ENCODE measurements at regions not wholly inside any gene's neighbourhood (a gene's known extent, or its start where the extent isn't known, plus 50 kb on each side); places are given as distances from the start of the nearest gene placed in this dataset.

- 8% methylated on average over 4 of the region's 4 CpGs for WGBS (ENCODE audit: insufficient coverage, low coverage, missing lambda C conversion rate)
Observed at GRCh38 chr15:96440978-96441377, 110.5 kb downstream of the NR2F2 start.

More at GRCh38 chr15:96440978-96441377, 110.5 kb downstream of the NR2F2 start:
- DNase-seq (ENCODE audit: extremely low read depth in 1 of 4, low spot score in 3 of 4) (peak in 1 of 4 experiments; percentile 13), ATAC-seq (peak; percentile 72), FAIRE-seq (no peak)
- H3K27me3 ChIP-seq (ENCODE audit: control insufficient read depth in 2 of 2, insufficient read depth in 2 of 2, low read length in 2 of 2), result peaks cover 25 to 32% of the 10 kb centered on the region in 2 experiments
- ChIA-PET CTCF (ENCODE audit: low intra/inter-chr PET ratio) (no interaction called here), POLR2A (interaction anchor here (0.7 to 1.0 kb wide), 2 partner anchors 19 to 40 kb away, joined by 3 read pairs; no protein-coding TSS in a partner anchor)
- in situ Hi-C loops (cut with MboI), result no loop called here
- no peaks in the 10 kb centered on the region for H3K79me2 ChIP-seq (ENCODE audit: control insufficient read depth, insufficient read depth, low read length)
- no peak overlapping the region for H3K27ac ChIP-seq (ENCODE audit: extremely low read depth, low read depth, low read length)
- no peak overlapping the region for H3K4me3 ChIP-seq
- no peaks in the 10 kb centered on the region for H3K36me3 ChIP-seq (ENCODE audit: control insufficient read depth, insufficient read depth, low read length)
- no peaks in the 10 kb centered on the region for H3K9me1 ChIP-seq (ENCODE audit: control insufficient read depth, insufficient read depth, low read length)
- H3K9me3 ChIP-seq (replicated peaks; ENCODE audit: control insufficient read depth, insufficient read depth, low read depth, low read length), result no peaks in the 10 kb centered on the region
- H3K4me2 ChIP-seq (ENCODE audit: insufficient read depth, low read length), result 0 out of 2 replicates have a peak overlapping the region, but pooled peaks have one; percentile 4
- intact Hi-C loops (cut with micrococcal nuclease), result no loop called here
- H3K4me1 ChIP-seq (replicated peaks in 1 of 2; ENCODE audit: control insufficient read depth in 2 of 2, insufficient read depth in 2 of 2, low read length in 2 of 2), result 0 out of 5 replicates have a peak, but pooled peaks cover 0 to 2% of the 10 kb centered on the region in 2 experiments
- no peaks in the 10 kb centered on the region for H4K20me1 ChIP-seq (replicated peaks; ENCODE audit: control insufficient read depth, insufficient read depth, low read length)
- BruUV-seq (replicated peaks), result no TSS peak
- TF ChIP-seq NR4A1 (CRISPR knock-in tag; IDR thresholded peaks at IDR 0.05) (no peak), NR4A1 (tag; IDR thresholded peaks at IDR 0.05) (no peak), CTCF (IDR thresholded peaks at IDR 0.05 in 2 of 3, conservative IDR thresholded peaks at IDR 0.05 in 1 of 3; ENCODE audit: insufficient read depth in 2 of 3, low read depth in 1 of 3, low read length in 3 of 3) (0 out of 6 replicates have a peak, but pooled peaks of 1 of the 3 experiments have one; percentile 15), SLC30A9 (CRISPR knock-in tag; IDR thresholded peaks at IDR 0.05) (no peak), RHOXF2B (CRISPR knock-in tag; conservative IDR thresholded peaks at IDR 0.05) (no peak), CBX1 (IDR thresholded peaks at IDR 0.05; ENCODE audit: low read depth) (no peak), RBM34 (IDR thresholded peaks at IDR 0.05; ENCODE audit: borderline replicate concordance, insufficient read depth, low read length) (no peak)
- H2AFZ ChIP-seq (ENCODE audit: low read depth, low read length), result peak overlapping the region; percentile 54; the same call in 1 of the 2 replicates
- H3K9ac ChIP-seq (ENCODE audit: insufficient read depth in 1 of 2, low read depth in 2 of 2, low read length in 2 of 2), result no peak overlapping the region

Data from K562 (cell line).